Left forelimb (tissue), 1 donor: ENCODE measurements at regions not wholly inside any gene's neighbourhood (a gene's known extent, or its start where the extent isn't known, plus 50 kb on each side); places are given as distances from the start of the nearest gene placed in this dataset.

Experiments
- DNase-seq: peaks from one replicate; pipeline ENCODE4 v3.0.0-alpha.2; 2018; ENCODE audit warnings: low spot score

DNA sequence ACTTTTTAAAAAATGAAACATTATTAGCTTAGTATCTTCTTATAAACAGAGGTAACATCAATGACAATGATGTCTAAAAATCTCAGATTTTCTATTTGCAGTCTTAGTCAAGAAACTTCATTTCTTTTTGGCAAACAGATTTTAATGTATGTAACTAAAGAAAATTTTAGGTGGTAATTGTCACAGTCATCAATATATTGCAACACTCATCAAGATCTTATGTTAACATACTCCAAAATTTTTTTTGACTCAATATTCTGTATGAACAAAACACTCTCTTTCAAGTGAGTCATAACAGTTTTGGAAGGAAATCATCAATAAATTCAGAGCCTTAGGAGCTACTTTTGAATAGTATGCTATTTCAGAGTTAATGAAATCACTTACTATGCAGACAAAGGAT, 1507.6 kb downstream of the SLITRK1 start:
- no peak for DNase-seq

DNA sequence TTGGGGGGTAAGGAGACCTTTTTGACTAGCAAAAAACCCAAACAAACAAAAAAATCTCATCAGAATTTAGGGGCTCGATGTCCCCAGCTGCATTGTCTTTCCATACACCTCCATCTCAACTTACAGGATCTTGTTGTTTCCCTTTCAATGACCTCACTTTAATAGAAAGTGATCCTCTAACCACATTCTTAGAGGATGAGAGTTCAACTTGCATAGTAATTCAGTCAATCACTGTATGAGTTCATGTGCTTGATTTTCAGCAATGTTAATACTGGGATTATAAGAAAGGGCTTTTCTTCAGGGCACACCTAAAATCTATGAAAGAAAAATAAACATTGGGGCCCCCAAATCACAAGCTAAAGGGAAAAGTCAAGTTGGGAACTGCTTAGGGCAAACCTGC, 1512.0 kb downstream of the SLITRK1 start:
- no peak for DNase-seq

DNA sequence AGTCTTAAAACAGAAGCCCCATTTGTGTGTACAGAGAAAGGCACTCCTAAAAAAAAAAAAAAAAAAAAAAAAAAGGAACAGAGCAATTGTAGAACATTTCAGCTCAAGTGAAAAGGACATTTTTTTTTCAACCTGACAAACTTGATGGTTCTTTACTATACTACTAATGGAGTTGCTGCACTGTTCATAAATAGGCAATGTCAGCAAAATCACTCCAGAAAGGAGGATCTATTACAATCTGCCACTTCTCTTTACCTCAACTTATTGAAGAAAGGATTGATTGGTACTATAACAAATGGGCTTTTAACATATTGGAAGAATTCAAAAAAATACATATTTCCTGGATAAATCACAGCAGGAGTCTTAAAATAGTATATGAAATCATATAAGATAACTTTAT, 1517.7 kb downstream of the SLITRK1 start:
- DNase-seq = no peak

- no peak for DNase-seq
Measured at GRCh38 chr13:82358284-82358683, 1524.0 kb downstream of the SLITRK1 start.

DNA sequence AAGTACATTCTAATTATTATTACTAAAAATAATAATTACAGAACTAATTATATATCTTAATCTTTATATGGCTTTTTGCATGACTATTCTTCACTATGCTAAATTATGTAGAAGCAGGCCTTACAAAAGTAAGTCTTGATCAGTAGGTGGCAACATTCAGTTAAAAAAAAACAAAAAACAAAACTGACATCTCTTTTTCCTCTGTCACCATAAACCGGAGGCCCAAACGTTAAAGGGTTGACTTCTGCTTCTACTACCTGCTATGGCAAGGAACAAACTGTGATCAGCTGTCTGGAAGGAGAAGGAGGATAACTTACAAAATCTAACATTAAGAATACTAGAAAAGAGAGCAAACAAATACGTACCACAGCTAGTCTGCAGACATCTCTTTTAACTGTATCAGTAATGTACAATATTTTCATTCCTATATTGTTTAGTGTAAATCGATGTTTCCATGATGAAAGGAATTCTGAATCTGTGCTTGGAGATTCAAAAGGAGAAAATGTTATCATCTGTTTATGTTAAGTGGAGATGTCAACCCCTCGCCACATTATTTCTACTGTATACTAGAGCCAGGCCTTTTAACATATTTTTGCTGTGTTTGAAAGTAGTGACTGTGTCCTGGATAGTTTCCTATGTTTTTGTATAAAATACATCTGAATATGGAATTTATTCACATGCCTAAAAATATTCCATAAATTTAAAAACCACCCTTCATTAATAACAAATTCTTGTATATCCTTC, 1525.4 kb downstream of the SLITRK1 start:
- no peak for DNase-seq

GRCh38 chr13:82344867-82345266, 1537.4 kb downstream of the SLITRK1 start:
- DNase-seq = no peak

- DNase-seq = no peak
Measured at GRCh38 chr13:82341116-82341515, 1541.2 kb downstream of the SLITRK1 start.

DNA sequence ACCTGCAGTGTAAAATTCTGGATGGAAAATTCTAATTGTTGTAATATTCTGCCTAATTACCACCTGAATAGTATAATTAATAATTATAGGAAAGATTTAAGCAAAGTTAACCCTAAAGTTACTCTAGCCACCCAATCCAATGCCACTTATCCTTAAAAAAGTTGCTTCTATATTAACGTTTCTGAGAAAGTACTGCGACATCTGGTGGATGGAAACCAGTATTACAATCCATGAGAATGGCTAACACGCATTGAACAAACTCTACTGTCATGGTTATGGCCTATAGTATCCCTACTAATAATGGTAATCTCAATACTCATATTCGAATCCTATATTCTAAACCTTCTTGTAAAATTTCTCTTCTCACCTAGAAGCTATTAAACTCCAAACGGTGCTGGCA, 1551.8 kb downstream of the SLITRK1 start:
- no peak for DNase-seq

GRCh38 chr13:82323101-82323500, 1559.2 kb downstream of the SLITRK1 start:
- DNase-seq = no peak

DNA sequence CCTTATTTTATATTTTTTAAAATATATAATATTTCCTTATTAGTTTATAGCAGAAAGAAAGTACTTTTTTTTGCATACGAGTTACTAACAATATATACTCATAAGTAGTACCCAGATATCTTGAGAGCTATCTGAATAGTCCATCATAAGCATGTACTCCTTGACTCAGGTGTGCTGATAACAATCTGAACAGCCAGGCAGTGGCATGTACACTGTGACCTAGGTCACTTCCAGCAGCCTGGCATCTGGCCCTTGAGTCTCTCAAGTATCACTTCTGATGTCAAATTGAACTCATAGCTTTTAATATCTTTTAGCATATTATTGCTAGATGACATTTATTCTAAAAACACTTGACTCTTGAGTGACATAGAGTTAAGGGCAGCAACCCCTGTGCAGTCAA, 1576.7 kb downstream of the SLITRK1 start:
- no peak for DNase-seq

- DNase-seq = no peak
Measured at GRCh38 chr13:82298106-82298505, 1584.2 kb downstream of the SLITRK1 start.

GRCh38 chr13:82294226-82294625, 1588.0 kb downstream of the SLITRK1 start:
- no peak for DNase-seq

- DNase-seq = no peak
Measured at GRCh38 chr13:82292334-82292733, 1589.9 kb downstream of the SLITRK1 start.

- no peak for DNase-seq
Measured at GRCh38 chr13:82291852-82292251, 1590.4 kb downstream of the SLITRK1 start.

GRCh38 chr13:82275644-82276043, 1606.6 kb downstream of the SLITRK1 start:
- no peak for DNase-seq

DNA sequence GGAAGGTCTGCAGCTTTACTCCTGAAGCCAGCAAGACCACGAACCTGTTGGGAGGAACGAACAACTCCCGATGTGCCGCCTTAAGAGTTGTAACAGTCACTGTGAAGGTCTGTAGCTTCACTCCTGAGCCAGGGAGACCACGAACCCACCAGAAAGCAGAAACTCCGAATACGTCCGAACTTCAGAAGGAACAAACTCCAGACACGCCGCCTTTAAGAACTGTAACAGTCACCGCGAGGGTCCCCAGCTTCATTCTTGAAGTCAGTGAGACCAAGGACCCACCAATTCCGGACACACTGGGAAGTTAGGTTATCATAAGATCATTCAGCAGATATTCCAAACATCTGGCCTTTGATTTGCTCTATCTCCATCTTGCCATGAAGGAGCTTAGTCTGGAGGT, 1623.0 kb downstream of the SLITRK1 start:
- no peak for DNase-seq

DNA sequence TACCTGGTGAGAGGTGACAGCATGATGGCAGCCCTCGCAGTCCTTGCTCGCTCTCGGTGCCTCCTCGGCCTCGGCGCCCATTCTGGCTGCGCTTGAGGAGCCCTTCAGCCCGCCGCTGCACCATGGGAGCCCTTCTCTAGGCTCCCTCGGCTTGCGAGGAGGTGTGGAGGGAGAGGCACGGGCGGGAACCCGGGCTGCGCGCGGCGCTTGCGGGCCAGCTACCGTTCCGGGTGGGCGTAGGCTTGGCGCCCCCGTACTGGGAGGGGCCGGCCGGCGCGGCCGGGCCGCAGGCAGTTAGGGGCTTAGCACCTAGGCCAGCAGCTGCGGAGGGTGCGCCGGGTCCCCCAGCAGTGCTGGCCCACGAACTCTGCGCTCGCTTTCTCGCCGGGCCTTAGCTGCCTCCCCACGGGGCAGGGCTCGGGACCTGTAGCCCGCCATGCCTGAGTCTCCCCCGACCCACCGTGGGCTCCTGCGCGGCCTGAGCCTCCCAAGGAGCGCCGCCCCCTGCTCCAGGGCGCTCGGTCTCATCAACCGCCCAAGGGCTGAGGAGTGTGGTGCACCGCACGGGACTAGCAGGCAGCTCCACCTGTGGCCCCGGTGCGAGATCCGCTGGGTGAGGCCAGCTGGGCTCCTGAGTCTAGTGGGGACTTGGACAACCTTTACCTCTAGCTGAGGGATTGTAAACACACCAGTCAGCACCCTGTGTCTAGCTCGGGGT, 1624.3 kb downstream of the SLITRK1 start:
- DNase-seq = no peak

DNA sequence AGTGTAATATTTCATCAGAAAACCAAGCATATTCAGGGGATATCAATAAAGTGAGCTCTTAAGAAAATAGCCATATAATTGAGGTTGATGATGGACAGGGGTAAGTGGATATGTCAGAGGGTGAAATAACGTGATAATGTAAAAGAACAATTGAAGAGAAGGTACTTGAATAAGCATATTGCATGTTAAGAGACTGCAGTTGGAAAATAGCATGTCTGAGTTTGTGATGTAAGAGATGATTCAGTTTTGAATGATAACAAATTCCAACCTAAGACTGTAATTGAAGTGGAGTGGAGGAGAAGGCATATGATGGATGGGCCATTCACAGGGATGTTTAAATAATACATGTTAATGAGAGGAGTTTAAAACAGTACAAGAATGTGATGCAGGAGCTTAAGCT, 1633.5 kb downstream of the SLITRK1 start:
- no peak for DNase-seq

- DNase-seq = no peak
Measured at GRCh38 chr13:82245860-82246259, 1636.4 kb downstream of the SLITRK1 start.

DNA sequence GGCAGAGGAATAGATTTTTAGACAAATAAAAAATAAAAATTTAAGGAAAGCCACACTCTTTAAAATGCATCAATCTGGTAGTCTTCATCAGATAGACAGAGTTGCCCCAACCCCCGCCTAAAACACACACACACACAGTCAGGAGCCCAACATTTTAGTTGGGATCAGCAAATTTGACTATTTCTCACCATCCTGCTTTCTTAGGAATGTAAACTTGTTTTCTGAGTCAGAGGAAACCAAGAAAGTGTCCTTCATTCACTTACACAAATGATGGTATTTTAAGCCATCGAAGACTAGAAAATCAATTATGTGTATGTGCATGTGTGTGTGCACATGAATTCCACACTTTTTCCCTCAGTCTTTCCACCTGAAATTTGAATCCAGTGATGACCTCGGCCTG, 1657.5 kb downstream of the SLITRK1 start:
- no peak for DNase-seq

DNA sequence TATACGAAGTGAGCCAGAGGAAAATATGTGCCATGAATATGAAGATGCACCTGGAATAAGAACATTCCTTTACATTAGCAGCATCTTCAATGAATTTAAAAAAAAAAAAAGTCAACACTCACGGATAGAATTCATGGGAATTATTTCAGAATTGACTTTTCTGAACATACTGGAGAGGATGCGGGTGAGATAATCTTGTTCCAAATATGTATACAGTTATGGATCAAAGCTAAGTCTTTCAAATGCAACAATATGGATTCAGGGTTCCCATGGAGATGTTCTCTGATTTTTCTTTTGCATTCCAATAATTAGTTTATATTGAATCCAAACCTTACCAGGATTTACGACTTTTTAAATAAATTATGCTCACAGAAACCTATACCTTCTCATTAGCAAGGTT, 1660.7 kb downstream of the SLITRK1 start:
- no peak for DNase-seq

- DNase-seq = no peak
Measured at GRCh38 chr13:82220641-82221040, 1661.6 kb downstream of the SLITRK1 start.

GRCh38 chr13:82216165-82216564, 1666.1 kb downstream of the SLITRK1 start:
- no peak for DNase-seq

GRCh38 chr13:82214341-82214740, 1667.9 kb downstream of the SLITRK1 start:
- DNase-seq = no peak
